SIG-M5 (cell line): ENCODE measurements at regions not wholly inside any gene's neighbourhood (a gene's known extent, or its start where the extent isn't known, plus 50 kb on each side); places are given as distances from the start of the nearest gene placed in this dataset.

ENCODE experiments used
- DNase-seq: peaks from one replicate; lab custom pipeline; 2025; lab: John Stamatoyannopoulos, UW

DNA sequence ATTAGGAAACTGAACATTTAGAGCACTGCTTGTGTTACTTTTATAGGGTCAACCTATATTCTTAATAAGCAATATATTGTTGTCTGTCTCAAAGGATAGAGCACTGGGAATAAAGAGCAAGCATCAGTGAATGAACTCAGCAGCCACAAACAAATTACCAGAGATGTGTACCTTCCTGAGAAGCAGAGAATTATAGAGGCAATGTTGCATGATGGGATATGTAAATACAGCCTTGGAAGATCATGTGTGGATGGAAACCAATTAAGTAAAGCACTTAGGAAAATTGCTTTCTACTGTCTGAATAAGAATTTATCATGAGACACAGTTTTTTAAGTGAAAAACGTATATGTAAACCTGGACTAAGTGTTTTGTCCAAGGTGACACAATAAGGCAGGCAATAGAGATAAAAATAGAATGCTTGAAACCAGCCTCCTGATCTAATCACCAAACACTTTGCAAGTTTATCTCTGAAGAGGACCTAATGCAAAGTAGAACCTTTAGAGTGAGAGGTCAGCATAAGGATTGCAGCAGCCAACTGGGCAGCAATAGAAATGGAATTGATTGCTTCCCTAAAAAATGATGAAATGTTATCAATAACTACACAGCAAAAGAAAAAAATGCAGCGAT lies 848.0 kb downstream of the TUSC7 start:
- no peak for DNase-seq

DNA sequence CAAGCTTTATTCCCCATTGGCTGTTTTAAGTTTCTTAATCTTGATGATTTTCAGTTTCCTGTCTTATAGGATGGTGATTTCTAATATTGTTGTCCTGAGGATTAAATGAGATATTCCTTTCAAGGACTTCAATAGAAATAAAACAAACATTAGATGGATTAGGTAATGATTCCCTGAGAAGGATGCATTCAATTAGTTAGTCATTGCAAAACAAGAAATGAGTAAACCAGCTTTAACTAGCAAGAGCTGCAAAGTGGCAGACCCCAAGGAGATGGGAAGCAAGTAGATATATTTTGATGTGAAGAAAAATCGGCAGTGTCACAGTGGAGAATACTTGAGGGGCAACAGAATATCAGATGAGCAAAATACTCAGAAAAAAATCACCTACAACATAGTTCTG lies 849.1 kb downstream of the TUSC7 start:
- DNase-seq, result no peak

DNA sequence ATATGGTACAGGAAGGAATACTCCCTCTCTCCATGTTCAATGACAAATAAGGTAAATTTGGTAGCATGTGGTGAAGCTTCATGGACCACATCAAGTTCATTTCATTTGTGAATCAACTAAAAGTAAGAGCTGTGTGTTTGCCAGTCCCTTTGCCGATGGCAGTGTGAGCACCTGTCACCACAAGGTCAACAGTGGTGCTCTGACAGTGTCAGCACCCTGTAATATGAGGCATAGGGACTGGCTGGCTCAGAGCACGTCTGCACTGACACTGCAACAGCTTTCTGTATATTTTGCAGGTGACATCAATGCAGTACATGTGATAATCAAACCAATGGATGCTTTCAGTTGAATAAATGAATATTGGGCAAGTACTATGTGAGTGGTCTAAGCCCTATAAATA lies 852.4 kb downstream of the TUSC7 start:
- no peak for DNase-seq

DNA sequence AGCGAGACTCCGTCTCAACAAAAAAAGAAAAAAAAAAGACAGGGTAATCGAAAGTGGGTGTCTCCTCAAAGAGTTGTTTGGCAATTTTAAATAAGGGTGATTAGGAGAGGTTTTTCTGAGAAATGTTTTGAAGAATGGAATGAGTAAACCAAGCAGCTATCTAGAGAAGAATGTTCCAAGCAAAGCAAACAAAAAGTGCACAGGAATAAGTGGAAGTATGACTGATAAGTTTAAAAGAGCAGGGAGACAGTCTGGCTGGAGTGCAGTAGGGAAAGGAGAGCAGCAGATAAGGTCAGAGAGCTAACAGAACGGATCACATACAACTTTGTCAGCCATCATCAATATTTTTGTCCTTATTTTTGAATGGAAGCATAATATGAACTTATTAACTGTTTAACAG lies 853.5 kb downstream of the TUSC7 start:
- no peak for DNase-seq

DNA sequence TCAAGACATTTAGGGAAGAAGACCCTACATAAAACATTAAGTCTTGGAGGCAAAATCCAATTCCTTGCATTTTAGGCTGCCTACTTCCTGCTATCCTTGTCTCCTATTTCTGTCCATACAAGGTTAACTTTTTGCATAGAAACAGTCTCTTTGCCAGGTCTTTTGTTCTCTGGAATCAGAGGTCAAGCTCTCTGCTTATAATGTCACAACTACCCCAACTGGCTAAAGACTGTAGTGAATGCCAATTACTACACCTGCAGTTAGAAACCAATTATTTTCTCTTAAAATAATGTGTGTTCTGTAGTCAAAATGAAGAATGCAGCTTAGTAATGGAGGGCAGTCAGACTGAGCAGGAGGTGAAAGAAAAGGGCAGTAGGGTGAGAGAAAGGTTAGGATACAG lies 856.2 kb downstream of the TUSC7 start:
- DNase-seq, result no peak

DNA sequence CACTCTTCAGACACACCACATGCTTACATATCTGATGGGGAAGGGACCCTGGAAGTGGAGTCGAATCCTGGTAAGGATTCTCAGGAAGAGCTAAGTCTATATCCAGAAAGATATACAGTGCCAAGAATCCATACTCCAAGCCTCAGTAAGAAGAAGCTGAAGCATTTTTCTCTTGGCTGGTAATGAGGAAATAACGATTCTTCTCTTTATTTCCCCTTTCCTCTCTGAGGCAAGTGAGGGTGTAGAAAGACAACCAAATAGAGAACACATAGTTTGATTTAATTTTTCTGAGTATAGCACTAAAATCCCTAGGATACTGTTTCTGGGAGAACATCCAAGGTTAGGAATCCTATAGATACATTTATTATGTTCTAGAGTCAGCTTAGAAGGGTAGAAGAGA lies 857.3 kb downstream of the TUSC7 start:
- no peak for DNase-seq

DNA sequence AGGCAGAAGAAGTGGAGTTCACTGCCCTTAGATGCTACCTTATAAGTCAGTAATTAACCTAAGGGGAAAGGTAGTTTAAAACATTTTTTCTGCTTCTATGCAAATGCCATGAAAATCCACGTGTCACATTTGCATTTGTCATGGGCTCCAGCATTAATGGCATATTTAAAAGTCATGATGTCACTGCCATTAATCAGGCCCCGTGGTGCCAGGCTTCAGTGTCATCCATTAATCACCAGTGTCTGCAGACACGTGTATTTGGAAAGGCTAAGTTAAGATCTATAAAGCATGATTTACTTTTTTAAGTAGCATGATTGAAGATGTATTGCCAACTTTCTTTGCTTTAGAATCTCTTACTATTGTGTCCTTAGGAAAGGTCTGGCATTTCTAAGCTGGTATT lies 857.8 kb downstream of the TUSC7 start:
- DNase-seq, result no peak

DNA sequence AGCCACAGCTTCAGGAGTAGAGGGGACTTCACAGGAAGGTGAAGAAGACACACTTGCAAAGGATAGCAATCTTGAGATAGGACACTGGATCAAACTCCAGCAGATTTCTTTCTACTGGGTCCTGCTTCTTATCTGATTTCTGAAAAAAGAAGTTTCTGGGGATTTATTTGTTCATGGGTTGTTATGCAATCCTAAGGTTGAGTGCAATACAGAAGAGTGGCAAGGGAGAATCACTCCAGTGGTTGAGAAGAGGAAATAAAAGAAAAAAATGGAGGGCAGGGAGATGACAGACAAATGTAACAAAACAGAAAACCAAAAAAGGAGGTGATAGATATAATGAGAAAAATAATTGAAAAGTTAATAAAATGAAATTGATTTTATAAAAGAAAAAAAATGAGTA lies 858.3 kb downstream of the TUSC7 start:
- DNase-seq, result no peak

DNA sequence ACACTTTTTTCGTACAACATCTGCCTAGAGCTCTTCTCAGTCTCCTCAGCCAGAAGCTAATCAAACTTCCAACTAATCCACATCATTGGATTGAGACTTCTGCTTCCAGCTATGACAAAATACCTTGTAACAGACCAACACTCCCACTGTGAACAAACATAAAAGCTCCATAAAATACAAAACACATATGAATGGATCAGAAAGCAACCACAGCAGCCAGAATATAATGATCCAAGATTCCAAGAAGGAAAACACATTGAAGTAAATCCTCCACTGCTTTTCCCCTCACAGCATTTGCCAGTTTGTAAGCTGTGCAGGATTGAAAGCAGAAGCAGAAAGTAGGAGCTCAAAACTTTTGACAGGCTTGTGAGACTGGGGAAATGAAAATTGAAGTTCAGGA lies 863.2 kb downstream of the TUSC7 start:
- no peak for DNase-seq

DNA sequence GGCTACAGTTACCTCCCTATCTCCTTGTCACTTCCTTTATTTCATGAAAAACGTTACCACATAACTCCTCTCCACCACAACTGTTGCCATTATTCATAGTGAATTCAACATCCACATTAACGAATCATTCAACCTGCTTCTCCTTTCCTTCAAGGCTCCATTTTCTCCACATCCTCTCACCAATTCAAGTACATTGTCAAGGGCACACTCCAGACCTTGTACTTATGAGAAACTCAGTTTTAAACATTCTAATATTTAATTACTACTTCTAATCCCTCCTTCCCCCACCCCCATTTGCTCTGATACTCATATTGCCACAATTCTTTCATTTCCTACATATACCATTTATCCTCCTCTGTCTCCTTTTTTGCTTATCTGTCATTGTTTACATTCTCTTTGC lies 871.2 kb downstream of the TUSC7 start:
- DNase-seq, result no peak

DNA sequence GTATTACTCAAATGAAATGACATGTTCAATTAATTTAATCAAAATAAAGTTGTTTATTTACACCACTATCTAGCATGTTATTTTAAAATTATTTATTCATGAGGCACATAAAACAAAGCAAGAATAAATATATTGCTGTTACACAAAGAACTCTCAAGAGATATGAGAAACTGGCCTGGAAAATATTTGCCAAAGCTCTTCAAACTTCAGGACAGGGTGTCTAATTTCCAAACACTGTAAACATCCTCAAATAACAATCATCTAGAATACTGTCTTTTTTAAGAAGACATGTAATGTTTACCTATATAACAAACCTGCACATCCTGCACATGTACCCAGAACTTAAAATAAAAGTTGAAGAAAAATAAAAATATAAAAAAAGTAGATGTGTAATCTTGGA lies 876.6 kb downstream of the TUSC7 start:
- no peak for DNase-seq

DNA sequence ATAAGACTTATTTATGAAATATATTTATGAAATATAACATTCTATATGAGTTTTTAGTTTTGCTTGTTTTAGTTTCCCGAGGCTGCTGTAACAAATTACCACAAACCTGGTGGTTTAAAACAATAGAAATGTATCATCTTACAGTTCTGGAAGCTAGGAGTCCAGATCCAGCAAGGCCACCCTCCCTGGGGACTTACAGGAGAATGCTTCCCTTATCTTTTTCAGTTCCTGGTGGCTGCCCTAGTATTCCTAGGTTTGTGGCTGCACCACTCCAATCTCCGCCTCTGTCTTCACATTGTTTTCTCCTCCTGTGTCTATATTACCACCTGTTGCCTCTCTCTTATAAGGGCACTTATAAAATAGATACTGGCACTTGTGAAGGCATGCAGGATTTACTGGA lies 877.8 kb downstream of the TUSC7 start:
- DNase-seq, result no peak

DNA sequence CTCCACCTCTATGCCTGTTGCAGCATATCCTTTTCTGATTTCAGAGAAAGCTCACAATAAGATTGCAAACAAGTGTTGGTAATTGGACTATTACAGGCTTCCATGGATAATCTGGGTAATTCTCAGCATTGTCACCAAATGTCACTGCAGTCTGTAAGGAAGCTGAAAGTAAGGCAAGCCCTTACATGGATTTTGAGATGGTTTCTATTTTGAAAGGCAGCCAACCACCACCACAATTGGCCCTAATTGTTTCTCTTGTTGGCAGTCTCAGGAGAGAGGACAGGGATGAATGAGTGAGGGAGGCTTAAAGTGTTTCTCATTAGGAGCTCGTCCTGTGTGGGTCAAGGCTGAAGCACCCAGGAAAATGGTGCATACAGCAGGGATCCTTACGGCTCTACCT lies 879.9 kb downstream of the TUSC7 start:
- DNase-seq, result no peak

DNA sequence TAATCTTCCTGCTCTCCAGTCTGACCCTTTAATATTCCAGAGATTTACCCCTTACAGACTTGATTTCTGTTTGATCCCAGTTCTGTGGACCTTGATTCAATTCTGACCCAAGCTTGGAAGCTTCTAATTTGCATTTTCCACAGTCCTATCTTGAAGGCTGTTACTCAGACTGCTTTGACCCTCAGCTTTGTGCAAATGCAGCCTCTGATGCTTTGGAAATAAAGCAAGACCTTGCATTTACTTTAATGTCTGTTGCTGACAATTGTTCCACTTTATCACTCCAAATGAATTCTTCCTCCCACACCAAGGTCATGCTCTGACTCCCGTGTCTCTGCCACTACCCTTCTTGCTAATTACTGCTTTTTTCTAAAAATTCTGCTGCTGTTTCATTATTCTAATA lies 886.0 kb downstream of the TUSC7 start:
- no peak for DNase-seq

DNA sequence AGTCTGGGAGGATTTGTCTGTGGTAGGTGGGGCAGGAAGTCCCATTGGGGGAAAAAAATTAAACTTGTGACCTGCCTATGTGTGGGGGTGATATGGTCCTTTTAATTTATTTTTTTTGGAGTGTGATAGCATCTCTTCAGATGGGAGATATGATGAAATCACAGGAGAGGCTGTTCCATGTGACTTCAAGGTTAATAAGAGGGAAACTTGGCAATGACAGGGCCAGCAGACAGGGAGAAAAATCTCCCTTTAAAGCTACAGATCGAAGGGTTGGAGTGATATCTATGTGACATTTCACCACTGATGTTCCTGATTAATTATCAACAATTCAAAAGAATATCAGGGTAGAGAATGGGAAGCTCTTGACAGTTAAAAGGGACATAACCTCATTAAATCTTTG lies 886.9 kb downstream of the TUSC7 start:
- no peak for DNase-seq

DNA sequence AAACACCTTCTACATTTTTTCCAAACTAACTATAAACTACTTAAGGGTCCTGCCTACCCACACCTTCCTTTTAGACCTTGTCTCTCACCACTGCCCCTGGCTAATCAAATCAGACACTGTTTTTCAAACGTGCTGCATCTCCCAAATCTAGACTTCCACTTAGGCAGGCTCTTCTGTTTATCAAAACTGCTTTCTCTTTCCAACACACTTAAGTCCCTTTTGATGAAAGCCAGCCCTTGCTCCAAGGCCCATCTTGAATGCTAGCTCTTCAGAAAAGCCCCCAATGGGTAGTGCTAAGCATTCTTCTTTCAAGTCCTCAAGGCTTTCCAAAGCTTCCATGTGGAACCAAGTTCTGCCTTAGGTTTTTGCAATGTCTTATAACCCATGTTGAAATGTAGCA lies 888.3 kb downstream of the TUSC7 start:
- no peak for DNase-seq

DNA sequence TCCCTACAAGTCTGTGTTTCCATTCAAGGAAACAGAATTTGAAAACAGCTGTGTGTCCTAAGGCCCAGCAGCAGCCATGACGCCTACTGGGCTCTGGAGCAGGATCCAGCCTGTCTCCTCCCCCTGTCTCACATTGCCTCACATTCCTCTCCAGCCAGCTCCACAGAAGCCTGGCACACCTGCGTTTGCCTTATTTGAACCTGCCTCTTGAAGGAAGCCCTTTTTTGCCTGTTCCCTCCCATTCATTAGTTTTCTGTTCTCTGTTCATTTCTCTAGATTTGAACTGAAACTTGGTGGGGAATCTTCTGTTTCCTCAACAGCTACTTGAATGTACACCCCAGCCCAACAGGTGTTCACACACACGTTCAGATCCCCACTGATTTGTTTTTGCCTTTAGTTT lies 890.5 kb downstream of the TUSC7 start:
- DNase-seq, result no peak

DNA sequence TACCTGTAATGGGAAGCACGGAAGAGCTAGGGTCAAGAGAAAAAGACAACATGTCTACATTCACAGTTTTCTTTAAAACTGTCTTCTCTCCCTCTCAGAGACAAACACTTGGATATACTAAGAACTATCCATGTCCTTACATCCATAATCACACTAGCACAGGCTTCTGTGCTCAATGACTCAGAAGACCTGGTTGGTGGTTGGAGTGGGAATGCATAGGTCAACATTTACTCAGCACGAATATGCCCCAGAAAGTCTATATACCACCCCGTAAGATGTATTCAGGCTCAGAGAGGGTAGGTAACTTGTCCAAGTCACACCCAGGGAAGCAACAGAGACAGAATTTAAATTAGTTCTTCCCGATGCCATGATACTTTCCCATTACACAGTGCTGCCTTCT lies 891.1 kb downstream of the TUSC7 start:
- DNase-seq, result no peak

DNA sequence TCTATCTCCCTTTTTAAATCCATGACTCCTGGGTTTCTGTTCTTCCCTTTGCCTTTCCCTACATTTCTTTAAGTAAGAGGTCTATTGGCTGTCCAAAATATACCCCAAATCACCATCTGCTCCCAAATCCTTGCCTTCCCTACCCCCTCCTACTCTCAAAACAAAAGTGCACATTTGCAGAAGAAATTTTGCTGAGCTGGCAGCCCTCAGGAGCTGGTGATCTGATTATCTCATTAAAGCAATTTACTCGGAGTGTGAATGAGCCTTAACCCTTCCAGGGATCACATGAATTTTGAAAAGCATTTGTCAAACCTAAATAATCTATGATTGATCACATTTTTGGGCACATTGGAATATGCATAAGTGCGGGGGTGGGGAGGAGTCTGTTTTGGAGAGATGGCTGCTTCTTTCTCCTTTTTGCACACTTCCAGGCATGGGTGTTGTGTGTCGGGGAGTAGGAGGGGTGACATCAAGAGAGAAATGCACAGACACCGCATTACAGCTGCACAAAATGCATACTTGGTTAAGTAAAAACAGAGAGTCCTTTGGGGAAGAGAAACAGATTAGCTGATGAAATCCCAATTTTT lies 892.6 kb downstream of the TUSC7 start:
- no peak for DNase-seq

DNA sequence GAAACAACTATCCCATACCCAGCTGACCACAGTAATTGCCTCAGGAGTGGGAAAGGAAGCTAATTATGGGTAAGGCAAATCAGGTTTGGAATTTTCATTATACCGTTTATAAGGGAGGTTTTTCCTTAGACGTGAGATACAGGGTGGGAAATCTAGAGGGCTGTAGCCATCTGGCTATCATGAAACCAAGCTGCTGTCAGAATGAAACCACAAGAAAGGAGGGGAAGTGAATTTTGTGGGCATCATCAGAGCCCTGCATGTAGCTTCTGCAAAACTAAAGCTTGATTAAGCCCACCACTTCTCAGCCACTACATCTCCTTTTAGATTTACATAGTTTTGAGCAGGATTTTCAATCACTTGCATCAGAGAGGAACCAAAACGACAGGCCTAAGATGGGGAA lies 893.5 kb downstream of the TUSC7 start:
- no peak for DNase-seq

DNA sequence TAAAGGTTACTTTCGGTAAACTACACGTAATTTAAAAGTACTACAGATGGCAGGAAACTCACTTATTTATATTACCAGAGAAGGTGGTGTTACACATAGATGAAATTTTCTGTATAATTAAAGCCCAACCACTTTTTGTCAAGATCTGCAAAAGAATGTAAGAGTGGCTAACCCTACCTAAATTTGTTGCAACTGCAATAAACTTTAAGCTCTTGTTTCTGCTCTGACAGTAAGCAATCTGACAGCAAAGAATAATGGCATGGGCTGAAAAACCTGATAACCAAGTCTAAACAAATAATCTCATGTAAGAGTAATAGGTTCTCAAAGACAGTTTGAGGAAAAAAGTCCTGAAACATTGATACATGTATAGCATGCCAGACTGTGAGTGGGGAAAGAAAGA lies 897.3 kb downstream of the TUSC7 start:
- DNase-seq, result no peak

DNA sequence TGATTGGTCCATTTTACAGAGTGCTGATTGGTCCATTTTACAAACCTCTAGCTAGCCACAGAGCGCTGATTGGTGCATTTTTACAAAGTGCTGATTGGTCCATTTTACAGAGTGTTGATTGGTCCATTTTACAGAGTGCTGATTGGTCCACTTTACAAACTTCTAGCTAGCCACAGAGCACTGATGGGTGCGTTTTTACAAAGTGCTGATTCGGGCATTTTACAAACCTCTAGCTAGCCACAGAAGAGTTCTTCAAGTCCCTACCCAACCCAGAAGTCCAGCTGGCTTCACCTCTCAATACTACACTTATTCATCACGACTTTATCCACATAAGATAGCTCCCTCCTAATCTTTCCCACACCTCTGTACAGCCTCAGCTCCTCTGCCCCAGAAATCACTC lies 899.8 kb downstream of the TUSC7 start:
- no peak for DNase-seq

DNA sequence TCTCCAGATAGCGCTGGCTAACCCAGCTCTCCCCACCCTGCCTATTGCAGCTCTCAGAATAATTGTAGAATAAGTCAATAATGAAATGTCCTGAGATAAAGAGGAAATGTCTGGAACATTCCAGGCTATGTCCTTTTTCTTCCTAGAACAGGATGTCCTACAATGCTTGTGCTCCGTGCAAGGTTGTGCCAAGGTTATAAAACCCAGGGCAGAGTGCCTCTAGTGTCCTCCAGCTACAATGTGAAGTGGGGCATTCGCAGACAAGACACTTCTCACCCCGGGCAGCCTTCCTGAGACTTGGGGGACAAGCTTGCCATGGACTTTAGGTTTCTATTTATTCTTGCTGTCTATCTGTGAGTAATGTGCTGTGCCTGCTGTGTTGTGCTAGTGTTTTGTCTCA lies 900.6 kb downstream of the TUSC7 start:
- no peak for DNase-seq

DNA sequence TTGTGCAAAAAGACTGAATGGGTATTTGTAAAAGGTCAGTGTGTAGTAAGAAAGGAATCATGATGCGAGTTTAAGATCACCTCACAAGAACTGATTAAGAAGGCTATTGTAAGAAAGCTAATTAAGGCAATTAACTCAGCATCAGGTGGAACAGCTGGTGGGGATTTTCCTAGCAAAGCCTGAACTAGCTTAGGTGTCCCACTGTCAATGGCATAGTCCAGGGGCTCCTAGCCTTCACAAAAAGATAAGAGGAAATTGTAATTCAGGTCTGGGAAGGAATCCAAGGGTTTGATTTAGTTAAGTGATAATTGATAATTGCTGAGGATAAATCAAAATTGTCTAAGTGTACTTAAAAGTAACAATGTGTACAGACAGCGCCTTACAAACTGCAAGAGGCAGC lies 901.6 kb downstream of the TUSC7 start:
- DNase-seq, result no peak

DNA sequence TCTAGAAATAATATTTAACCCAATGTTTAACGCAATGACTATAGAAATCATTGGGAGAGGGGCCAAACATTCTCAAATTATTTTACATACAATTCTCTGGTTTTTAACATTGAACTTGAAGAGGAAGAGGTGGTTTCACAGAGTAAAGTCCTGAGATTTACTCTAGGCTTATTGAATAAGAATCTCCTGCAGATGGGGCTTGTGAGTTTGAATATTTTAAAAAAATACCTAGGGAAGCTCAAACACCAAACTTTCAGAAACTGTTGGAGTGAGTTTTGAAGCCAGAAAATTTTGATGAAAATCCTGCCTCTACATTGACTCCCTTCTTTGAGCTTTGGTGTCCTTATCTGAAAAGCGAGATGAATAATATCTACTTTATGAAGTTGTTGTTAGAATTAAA lies 906.6 kb downstream of the TUSC7 start:
- no peak for DNase-seq
